Ramos (cell line): ENCODE measurements at regions not wholly inside any gene's neighbourhood (a gene's known extent, or its start where the extent isn't known, plus 50 kb on each side); places are given as distances from the start of the nearest gene placed in this dataset.

Experiments
- in situ Hi-C: fragments of 300-500 bp; cut with MboI; formaldehyde crosslinking; loops from one replicate; pipeline ENCODE4 v1.14.3; 2022; ENCODE audit warnings: low sequenced_read_pairs; ENCODE audit not compliant: unreplicated experiment

DNA sequence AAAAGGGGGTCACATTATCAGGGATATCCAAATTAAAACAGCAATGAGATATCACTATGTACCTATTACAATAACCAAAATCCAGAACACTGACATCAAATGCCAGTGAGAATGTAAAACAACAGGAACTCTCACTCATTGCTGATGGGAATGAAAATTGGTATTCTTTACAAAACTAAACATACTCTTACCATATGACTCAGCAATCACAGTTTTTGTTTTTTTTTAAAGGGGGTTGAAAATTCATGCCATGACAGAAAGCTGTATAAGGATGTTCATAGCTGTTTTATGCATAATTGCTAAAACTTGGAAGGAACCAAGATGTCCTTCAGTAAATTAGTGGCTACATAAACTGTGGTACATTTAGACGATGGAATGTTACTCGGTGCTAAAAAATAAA, 71.6 kb upstream of the SLITRK1 start:
- in situ Hi-C loops, result no loop called here

DNA sequence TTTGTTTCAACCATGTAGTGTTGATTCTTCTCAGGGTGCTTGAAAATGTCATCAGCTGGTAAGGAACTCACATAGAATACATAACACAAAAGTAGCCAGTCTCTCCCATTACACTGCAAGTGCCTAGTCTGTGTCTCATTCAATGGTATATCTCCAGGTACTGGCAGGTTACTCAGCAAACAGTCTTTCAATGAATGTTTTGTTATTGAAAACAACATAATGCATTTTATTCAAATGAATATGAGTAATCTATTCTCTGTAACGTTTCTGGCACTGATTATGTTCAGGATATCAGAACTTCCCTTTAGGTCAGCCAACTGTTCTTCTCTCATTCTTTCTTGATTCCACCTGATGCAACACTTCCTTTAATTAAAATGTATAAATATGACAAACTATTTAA, 68.0 kb upstream of the SLITRK1 start:
- in situ Hi-C loops, result no loop called here

DNA sequence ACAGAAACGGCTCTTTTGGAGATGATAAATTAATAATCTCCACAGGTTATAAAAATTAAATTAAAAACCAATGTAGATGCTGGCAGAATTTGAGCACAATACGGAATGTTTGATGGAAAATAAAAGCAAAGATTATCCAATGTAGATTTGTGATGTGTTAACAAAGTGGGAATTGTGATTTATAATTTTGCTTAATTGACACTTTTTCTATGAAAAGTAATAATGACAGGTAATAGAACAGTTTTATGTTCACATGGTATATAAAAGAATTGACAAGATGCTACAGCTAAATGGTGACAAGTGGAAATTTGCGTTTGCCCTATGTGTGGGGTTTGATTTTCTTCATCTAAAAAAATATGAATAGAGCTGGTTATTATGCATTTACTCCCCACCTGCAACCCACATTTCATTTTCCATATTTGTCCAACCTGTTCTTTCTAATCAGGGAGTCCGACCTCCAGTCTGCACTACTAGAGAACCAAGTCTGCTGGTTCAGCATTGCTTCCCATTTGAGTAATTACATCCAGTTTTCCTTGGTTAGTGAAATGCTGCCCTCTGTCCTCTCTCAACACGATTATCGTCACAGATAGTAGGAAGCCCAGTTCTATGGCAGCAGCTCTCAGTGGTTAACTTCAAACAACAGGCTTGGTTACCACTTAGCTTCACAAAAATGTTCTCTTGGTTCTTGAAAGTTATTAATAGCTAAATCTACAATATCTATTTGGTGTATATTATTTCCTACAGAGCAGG, 61.4 kb upstream of the SLITRK1 start:
- in situ Hi-C loops, result no loop called here

DNA sequence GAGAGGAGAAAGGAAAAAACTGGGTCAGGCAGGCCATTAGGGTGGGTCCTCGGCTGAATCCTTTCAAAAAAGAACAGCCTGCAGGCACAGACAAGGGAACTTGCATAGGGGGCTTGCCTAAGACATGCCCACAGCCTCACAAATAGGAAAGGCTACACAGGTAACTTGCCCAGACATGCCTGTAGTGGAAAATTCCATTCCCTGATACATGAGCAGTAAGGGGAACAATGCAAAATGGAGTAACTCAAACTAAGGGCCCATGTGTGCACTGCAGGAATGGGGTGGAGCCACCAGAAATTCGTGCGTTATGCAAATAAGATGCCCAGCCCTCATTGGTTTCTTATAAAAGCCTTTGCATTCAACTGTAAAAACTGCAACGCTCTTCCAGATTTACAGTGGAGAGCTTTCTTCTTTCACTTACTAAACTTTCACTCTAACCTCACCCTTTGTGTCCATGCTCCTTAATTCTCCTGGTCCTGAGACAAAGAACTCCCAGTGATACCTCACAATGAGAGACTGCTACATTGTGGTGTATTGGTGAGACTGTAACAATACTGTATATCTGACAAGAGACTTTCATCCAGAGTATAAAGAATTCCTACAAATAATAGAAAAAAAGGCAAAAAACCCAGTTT, 59.5 kb upstream of the SLITRK1 start:
- in situ Hi-C loops, result no loop called here

DNA sequence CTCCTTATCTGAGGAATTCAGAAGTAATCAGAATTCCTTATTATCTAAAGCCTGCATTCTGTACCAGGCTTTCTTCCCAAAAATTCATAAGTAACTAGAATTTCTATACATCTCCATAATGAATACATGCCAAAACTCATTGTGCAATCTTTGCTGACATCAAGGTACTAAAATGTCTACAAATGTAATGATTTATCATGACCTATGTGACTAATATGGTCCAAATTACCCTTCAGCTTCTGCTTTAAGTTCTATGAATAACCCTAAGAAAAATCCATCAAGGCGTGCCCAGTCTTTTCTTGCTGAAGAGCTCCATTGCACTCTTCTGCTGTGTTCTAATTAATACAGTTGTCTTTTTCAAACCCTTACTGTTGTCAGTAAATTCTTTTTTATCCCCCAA, 58.5 kb upstream of the SLITRK1 start:
- in situ Hi-C loops, result no loop called here

DNA sequence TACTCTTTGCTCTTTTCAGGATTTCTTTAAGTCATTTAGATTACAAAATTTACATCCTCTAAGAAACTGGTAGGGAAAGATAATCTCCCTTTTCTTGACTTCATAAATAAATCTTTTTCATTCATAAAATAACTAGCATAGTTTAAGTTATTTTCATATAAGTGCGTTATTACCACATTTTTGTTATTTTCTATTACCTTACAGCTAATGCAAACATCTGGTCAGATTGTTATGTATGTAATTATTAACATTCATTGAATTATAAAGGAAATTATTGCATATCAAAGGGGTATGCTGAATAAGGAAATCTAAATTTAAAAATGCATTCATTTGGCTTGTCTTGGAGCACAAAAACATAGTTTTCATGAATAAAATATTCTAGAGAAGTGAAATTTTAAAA, 55.3 kb upstream of the SLITRK1 start:
- in situ Hi-C loops, result no loop called here

DNA sequence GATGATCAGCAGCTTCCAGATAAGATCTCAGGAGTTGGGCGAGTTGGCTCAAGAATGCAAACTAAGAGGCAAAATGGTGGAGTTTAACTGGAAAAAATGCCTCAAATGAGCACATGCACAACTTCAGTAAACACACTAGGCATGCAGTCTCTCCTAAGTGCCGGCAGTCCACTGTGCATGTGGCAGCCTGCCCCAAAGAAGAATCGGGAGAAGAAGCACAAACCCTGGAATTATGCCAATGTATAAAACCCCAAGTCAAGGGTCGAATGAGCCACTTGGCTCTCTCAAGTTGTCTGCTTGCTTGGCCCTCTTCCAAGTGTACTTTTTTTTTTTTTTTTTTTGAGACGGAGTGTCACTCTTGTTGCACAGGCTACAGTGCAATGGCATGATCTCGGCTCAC, 53.3 kb upstream of the SLITRK1 start:
- in situ Hi-C loops, result no loop called here
